Naive B cell (primary cell): ENCODE measurements at regions not wholly inside any gene's neighbourhood (a gene's known extent, or its start where the extent isn't known, plus 50 kb on each side); places are given as distances from the start of the nearest gene placed in this dataset.
"Not testable (repeated sequence)": the region's sequence is repeated elsewhere in the genome, so short reads cannot be mapped to it uniquely, and the experiment has no call there.

Source experiments
- ATAC-seq, 2 donors: fragments of 150-1000 bp; cut with Tn5 transposase; 2 replicates each; pipeline ENCODE4 v1.10.0; 2021; ENCODE audit warnings: low read depth in 2 of 2, mild to moderate bottlenecking in 2 of 2, moderate library complexity in 2 of 2
- DNase-seq: peaks from one replicate; pipeline ENCODE4 v3.0.0; 2022
- H3K27ac Mint-ChIP-seq, 6 donors: one replicate each; pipeline ENCODE4 v1.8.0; 2020 to 2022; ENCODE audit warnings: mild to moderate bottlenecking in 6 of 6, mixed read lengths in 6 of 6, moderate library complexity in 5 of 6, inconsistent platforms in 2 of 6
- H3K27me3 Mint-ChIP-seq, 3 donors: one replicate each; pipeline ENCODE4 v1.8.0; 2021 to 2022; ENCODE audit warnings: mixed read lengths in 3 of 3, mild to moderate bottlenecking in 1 of 3
- H3K36me3 Mint-ChIP-seq, 2 donors: one replicate each; pipeline ENCODE4 v1.8.0; 2020 to 2022; ENCODE audit warnings: mixed read lengths in 2 of 2, inconsistent platforms in 1 of 2, mild to moderate bottlenecking in 1 of 2
- H3K4me1 Mint-ChIP-seq, 3 donors: one replicate each; pipeline ENCODE4 v1.8.0; 2020 to 2022; ENCODE audit warnings: mixed read lengths in 3 of 3, inconsistent platforms in 1 of 3, mild to moderate bottlenecking in 1 of 3, moderate library complexity in 1 of 3
- H3K4me3 Mint-ChIP-seq, 8 donors: one replicate each; pipeline ENCODE4 v1.8.0; 2020 to 2022; ENCODE audit warnings: mild to moderate bottlenecking in 8 of 8, mixed read lengths in 8 of 8, moderate library complexity in 8 of 8, inconsistent platforms in 2 of 8
- H3K9me3 Mint-ChIP-seq, 7 donors: one replicate each; pipeline ENCODE4 v1.8.0; 2020 to 2022; ENCODE audit warnings: mixed read lengths in 7 of 7, mild to moderate bottlenecking in 5 of 7, inconsistent platforms in 2 of 7, moderate library complexity in 1 of 7

DNA sequence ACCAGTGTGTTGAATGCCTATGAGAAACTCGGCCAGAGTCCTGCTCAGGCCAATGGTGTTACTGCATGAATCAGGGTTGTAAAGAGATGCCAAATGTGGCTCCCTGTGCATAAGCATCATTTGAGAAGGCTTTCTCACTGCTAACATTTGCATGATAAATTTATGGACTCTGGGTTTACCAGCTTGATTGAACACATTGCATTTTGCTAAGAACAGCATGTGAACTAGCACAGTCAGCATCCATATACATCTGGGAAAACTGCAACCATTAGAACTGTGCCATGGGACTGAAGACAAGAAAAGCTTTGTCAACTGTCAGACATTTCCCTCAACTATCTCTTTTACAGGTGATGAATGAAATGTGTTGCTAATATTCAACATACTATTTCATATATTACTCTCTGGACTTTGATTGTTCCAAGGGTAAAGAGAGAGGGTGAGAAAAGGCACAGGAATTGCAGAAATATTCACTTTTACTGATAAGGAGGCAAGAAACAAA lies 1427.4 kb upstream of the ADGRL3 start:
- DNase-seq: no peak
- H3K36me3 Mint-ChIP-seq: no peaks in the 10 kb centered on the region

GRCh38 chr4:59780271-59780670 lies 1419.9 kb upstream of the ADGRL3 start:
- H3K4me1 Mint-ChIP-seq, H3K27me3 Mint-ChIP-seq, DNase-seq, H3K27ac Mint-ChIP-seq, ATAC-seq, H3K36me3 Mint-ChIP-seq, H3K9me3 Mint-ChIP-seq, H3K4me3 Mint-ChIP-seq: not testable (repeated sequence)

More for the DNA sequence above, 1427.4 kb upstream of the ADGRL3 start:
- H3K9me3 Mint-ChIP-seq: peaks cover 0 to 8% (median 0%) of the 10 kb centered on the region in 7 donors
- H3K27ac Mint-ChIP-seq: no peak overlapping the region
- no peak for ATAC-seq
- no peak overlapping the region for H3K4me3 Mint-ChIP-seq
- no peaks in the 10 kb centered on the region for H3K4me1 Mint-ChIP-seq
- H3K27me3 Mint-ChIP-seq: no peaks in the 10 kb centered on the region

DNA sequence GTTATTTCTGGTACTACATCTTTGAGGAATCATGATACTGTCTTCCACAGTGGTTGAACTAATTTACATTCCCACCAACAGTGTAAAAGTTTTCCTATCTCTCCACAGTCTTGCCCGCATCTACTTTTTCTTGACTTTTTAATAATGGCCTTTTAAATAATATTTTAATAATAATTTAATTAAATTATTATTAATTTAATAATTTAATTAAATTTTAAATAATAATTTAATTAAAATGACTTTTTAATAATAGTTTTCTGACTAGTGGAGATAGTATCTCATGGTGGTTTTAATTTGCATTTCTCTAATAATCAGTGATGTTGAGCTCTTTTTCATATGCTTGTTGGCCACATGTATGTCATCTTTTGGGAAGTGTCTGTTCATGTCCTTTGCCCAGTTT lies 1395.0 kb upstream of the ADGRL3 start:
- H3K4me1 Mint-ChIP-seq: no peaks in the 10 kb centered on the region
- peaks cover 0 to 12% (median 5%) of the 10 kb centered on the region in 7 donors for H3K9me3 Mint-ChIP-seq
- ATAC-seq: no peak
- no peak overlapping the region for H3K27ac Mint-ChIP-seq
- H3K36me3 Mint-ChIP-seq: peaks cover 0 to 9% of the 10 kb centered on the region in 2 donors
- H3K27me3 Mint-ChIP-seq: no peaks in the 10 kb centered on the region
- DNase-seq: no peak
- no peak overlapping the region for H3K4me3 Mint-ChIP-seq

- DNase-seq: no peak
- no peak overlapping the region for H3K4me3 Mint-ChIP-seq
- peak in 1 of 2 donors; percentile 40 for ATAC-seq
- peaks cover 0 to 9% (median 6%) of the 10 kb centered on the region in 3 donors for H3K4me1 Mint-ChIP-seq
- no peaks in the 10 kb centered on the region for H3K36me3 Mint-ChIP-seq
- no peaks in the 10 kb centered on the region for H3K9me3 Mint-ChIP-seq
- peak overlapping the region in 4 of 6 donors; percentile 3 to 59 (median 18) for H3K27ac Mint-ChIP-seq
- H3K27me3 Mint-ChIP-seq: no peaks in the 10 kb centered on the region
Measured at GRCh38 chr4:59814402-59815010, 1385.6 kb upstream of the ADGRL3 start.

DNA sequence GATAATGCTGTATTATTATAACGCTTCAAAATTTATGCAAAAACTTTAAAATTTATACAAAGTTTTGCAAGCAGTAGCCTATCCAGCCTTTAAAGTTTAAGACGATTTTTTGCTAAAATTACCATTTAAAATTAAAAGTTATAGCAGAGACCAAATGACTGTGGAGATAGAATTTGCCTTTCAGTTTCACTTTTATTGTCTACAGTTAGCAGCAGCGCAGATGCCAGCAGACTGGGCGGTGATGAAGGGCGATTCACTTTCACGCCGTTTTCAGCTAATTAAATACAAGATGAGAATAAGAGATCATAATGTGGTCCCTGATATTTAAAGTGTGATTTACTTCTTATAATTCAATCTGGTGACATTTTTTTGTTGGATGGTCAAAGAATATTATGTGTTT lies 1381.5 kb upstream of the ADGRL3 start:
- H3K27me3 Mint-ChIP-seq: no peaks in the 10 kb centered on the region
- no peaks in the 10 kb centered on the region for H3K36me3 Mint-ChIP-seq
- ATAC-seq: peak; percentile 43 to 64
- H3K9me3 Mint-ChIP-seq: peaks cover 0 to 2% (median 0%) of the 10 kb centered on the region in 7 donors
- peak overlapping the region in 3 of 6 donors; percentile 33 to 89 (median 78) for H3K27ac Mint-ChIP-seq
- H3K4me3 Mint-ChIP-seq: peak overlapping the region; percentile 36 to 92 (median 81)
- peaks cover 0 to 9% (median 6%) of the 10 kb centered on the region in 3 donors for H3K4me1 Mint-ChIP-seq
- peak; percentile 6 for DNase-seq

- H3K27ac Mint-ChIP-seq: peak overlapping the region in 1 of 6 donors; percentile 1
- H3K27me3 Mint-ChIP-seq: no peaks in the 10 kb centered on the region
- H3K4me1 Mint-ChIP-seq: peaks cover 0 to 8% (median 5%) of the 10 kb centered on the region in 3 donors
- H3K9me3 Mint-ChIP-seq: peaks cover 0 to 3% (median 0%) of the 10 kb centered on the region in 7 donors
- no peaks in the 10 kb centered on the region for H3K36me3 Mint-ChIP-seq
- DNase-seq (no peak), ATAC-seq (no peak)
- no peak overlapping the region for H3K4me3 Mint-ChIP-seq
Measured at GRCh38 chr4:59823311-59823710, 1376.8 kb upstream of the ADGRL3 start.

DNA sequence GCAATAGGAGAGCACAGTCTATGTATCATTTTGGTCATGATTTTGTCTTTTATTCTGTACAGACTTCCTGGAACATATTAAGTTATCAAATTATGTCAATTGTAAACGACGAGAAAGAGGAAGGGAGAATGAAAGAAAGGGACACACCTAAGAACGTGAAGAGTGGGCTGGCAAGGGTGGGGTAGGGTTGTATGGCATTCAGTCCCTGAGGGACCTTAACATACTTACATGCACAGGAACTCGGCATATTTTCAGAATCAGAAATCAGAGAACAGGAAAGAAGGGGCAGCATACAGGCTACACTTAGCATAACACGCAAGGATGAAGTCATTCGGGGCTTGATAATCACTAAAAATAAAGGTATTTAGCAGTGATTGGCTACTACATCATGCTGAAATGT lies 1375.0 kb upstream of the ADGRL3 start:
- Mint-ChIP-seq H3K27ac (peak overlapping the region in 2 of 6 donors; percentile 33 to 76), H3K27me3 (no peaks in the 10 kb centered on the region), H3K4me1 (peaks cover 0 to 5% (median 1%) of the 10 kb centered on the region in 3 donors), H3K4me3 (peak overlapping the region in 5 of 8 donors; percentile 2 to 67 (median 17)), H3K36me3 (no peaks in the 10 kb centered on the region), H3K9me3 (peaks cover 0 to 3% (median 0%) of the 10 kb centered on the region in 7 donors)
- DNase-seq (peak; percentile 39), ATAC-seq (peak; percentile 64 to 88)

DNA sequence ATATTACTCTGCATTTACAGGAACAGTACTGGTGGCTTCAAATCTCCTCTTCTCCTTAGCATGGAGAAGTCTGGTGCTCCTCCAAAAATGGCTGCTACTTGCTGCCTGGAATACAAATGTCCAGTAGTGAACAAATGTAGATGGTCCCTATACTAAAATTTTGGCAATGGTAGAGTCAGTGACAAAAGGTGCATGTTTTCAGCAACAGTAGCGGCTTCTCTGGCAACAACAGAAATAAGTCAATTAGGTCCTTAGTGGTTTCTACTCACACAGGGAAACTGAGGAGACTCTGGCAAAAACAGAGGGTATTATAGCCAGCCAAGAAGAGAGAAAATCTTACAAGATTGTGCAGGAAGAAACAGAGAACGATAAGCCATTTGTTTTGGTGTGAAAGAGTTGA lies 1368.4 kb upstream of the ADGRL3 start:
- Mint-ChIP-seq H3K27me3 (peaks cover 0 to 3% (median 0%) of the 10 kb centered on the region in 3 donors), H3K4me3 (no peak overlapping the region), H3K27ac (no peak overlapping the region), H3K4me1 (no peaks in the 10 kb centered on the region), H3K9me3 (peaks cover 0 to 3% (median 0%) of the 10 kb centered on the region in 7 donors), H3K36me3 (no peaks in the 10 kb centered on the region)
- no peak for DNase-seq
- no peak for ATAC-seq

GRCh38 chr4:59834943-59835342 lies 1365.2 kb upstream of the ADGRL3 start:
- peaks cover 0 to 5% (median 0%) of the 10 kb centered on the region in 7 donors for H3K9me3 Mint-ChIP-seq
- no peaks in the 10 kb centered on the region for H3K36me3 Mint-ChIP-seq
- H3K4me3 Mint-ChIP-seq: no peak overlapping the region
- H3K4me1 Mint-ChIP-seq: no peaks in the 10 kb centered on the region
- H3K27ac Mint-ChIP-seq: no peak overlapping the region
- DNase-seq (no peak), ATAC-seq (no peak)
- H3K27me3 Mint-ChIP-seq: peaks cover 0 to 3% (median 0%) of the 10 kb centered on the region in 3 donors

DNA sequence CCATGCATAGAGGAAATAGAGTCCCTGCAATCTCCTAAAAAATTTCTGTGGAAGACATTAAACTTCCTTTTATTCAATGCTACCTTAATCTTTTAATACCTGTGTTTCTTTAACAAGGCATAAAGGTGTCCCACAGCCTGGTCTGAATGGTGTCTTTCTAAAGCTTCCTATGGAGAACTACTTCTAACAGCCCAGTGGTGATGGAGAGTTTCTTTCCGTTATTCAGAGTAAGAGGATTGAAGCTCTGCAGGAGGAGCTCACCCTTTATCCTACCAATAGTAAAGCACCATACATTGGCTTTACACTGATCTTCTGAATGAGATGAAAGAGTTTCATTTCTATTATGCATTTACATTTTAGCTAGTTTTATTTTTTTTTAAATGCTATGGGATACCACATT lies 1362.4 kb upstream of the ADGRL3 start:
- H3K27ac Mint-ChIP-seq: no peak overlapping the region

DNA sequence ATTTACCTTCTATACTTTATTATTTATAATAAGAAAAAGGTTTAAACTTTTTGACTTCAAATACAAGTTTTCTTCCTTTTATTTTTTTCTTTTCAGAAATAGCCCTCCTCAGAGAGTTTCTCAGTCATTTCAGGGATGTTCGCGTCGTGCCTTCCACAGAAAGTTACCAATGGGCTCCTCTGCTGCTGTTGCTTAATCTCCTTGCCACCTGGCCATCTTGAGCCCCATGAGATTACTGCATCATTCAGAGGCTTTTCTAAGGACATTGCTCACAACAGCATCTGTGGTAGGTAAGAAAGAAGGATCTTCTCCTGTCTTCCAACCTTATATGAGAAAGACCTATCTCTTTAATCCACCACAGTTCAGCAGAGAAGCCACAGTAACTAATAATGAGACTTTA lies 1361.9 kb upstream of the ADGRL3 start:
- no peaks in the 10 kb centered on the region for H3K27me3 Mint-ChIP-seq
- no peaks in the 10 kb centered on the region for H3K36me3 Mint-ChIP-seq
- no peak overlapping the region for H3K4me3 Mint-ChIP-seq
- no peak for DNase-seq
- H3K27ac Mint-ChIP-seq: no peak overlapping the region
- H3K9me3 Mint-ChIP-seq: peaks cover 0 to 9% (median 3%) of the 10 kb centered on the region in 7 donors
- no peak for ATAC-seq
- H3K4me1 Mint-ChIP-seq: no peaks in the 10 kb centered on the region

More for the DNA sequence above, 1362.4 kb upstream of the ADGRL3 start:
- H3K9me3 Mint-ChIP-seq: peaks cover 0 to 9% (median 0%) of the 10 kb centered on the region in 7 donors
- H3K36me3 Mint-ChIP-seq: no peaks in the 10 kb centered on the region
- DNase-seq (no peak), ATAC-seq (no peak)
- H3K27me3 Mint-ChIP-seq: no peaks in the 10 kb centered on the region
- H3K4me3 Mint-ChIP-seq: no peak overlapping the region
- no peaks in the 10 kb centered on the region for H3K4me1 Mint-ChIP-seq

- H3K4me1 Mint-ChIP-seq: no peaks in the 10 kb centered on the region
- no peaks in the 10 kb centered on the region for H3K27me3 Mint-ChIP-seq
- no peak overlapping the region for H3K27ac Mint-ChIP-seq
- DNase-seq (no peak), ATAC-seq (no peak)
- H3K36me3 Mint-ChIP-seq: no peaks in the 10 kb centered on the region
- H3K4me3 Mint-ChIP-seq: no peak overlapping the region
- peaks cover 4 to 21% (median 8%) of the 10 kb centered on the region in 7 donors for H3K9me3 Mint-ChIP-seq
Measured at GRCh38 chr4:59841698-59842097, 1358.4 kb upstream of the ADGRL3 start.

DNA sequence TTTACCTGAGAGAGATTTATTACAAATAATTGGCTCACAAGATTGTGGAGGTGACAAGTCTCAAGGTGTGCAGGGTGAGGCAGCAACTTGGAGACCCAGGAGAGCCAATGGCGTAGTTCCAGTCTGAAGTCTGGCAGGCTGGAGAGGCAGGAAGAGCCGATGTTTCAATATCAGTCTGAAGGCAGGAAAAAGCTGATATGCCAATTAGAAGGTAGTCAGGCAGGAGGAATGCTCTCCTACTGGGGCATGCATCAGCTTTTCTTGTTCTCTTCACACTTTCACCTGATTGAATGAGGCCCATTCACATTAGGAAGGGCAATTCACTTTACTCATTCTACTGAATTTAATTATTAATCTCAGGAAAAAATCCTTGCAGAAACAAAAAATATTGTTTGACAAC lies 1351.7 kb upstream of the ADGRL3 start:
- no peak overlapping the region for H3K27ac Mint-ChIP-seq
- H3K9me3 Mint-ChIP-seq: peaks cover 0 to 21% (median 4%) of the 10 kb centered on the region in 7 donors
- no peaks in the 10 kb centered on the region for H3K36me3 Mint-ChIP-seq
- H3K4me1 Mint-ChIP-seq: no peaks in the 10 kb centered on the region
- H3K4me3 Mint-ChIP-seq: no peak overlapping the region
- no peaks in the 10 kb centered on the region for H3K27me3 Mint-ChIP-seq
- DNase-seq: no peak
- ATAC-seq: no peak

DNA sequence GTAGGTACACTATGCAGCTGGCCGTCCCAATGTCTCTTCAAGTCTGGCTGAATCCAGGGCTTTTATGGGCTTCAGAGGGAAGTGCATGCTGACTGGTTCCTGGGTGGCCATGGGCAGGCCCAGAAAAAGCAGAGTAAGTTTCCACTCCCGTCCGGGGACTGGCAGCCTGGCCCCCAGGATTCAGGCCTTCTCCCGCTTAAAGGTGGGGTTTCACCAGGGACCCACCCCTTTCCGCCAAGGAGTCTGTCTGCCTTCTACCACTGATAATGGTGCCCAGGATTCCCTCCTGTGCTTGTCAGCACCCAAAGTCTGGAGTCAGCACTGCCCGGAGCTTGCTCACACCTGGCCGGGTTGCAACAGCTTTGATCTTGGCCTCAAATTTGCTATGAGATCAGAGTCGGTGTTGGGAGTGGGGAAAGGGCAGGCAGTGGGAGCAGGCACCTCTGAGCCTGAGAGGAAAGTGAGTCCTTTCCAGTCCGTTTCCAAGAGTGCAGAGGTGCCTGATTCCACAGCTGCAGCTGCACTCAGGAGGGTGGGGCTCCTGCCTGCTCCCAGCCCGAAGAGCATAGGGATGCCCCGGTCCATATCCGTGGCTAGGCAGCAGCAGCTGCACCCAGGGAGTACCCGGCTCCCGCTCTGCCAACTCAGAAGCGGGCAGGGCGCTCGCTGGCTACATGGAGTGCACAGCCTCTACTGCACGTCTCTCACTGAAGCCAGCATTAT lies 1344.3 kb upstream of the ADGRL3 start:
- Mint-ChIP-seq H3K9me3 (peaks cover 0 to 3% (median 0%) of the 10 kb centered on the region in 7 donors), H3K4me1 (no peaks in the 10 kb centered on the region), H3K27me3 (no peaks in the 10 kb centered on the region), H3K36me3 (no peaks in the 10 kb centered on the region), H3K4me3 (no peak overlapping the region), H3K27ac (no peak overlapping the region)
- DNase-seq (no peak), ATAC-seq (no peak)
